ENCODE measurements at regions not wholly inside any gene's neighbourhood (a gene's known extent, or its start where the extent isn't known, plus 50 kb on each side); places are given as distances from the start of the nearest gene placed in this dataset.

DNA sequence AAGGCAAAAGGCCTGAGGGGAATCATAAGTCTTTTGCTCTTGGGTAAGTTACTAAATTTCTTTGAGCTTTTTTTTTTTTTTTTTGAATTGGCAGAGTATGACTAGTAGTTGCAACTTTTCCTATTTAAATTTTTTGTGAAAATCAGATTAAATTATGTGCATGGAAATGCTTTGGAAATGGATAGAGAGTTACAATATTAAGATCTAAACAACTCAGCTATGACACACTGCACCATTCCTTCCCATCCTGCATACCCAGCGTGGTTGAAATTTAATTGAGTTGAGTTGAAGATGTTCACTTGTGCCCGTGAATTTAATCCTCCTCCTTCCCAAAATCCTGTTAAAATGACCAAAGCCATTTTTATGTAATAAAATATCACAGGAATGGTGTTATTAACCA, 296.4 kb downstream of the ACTL7B start:
- no peak overlapping the region for H3K27ac ChIP-seq (ENCODE audit: extremely low read length, insufficient read depth, low read length)
- no TSS peak for BruUV-seq (replicated peaks)
- no peak overlapping the region for H2AFZ ChIP-seq (ENCODE audit: low read length)
- no peaks in the 10 kb centered on the region for H4K20me1 ChIP-seq (ENCODE audit: insufficient read depth, low read length)
- DNase-seq (ENCODE audit: low spot score) (no peak), FAIRE-seq (no peak), ATAC-seq (no peak)
- H3K4me3 ChIP-seq (replicated peaks in 1 of 3; ENCODE audit: insufficient read depth in 1 of 3, low read depth in 2 of 3, low read length in 3 of 3): no peak overlapping the region
- H3K79me2 ChIP-seq (ENCODE audit: insufficient read depth, low read length): no peaks in the 10 kb centered on the region
- WGBS (ENCODE audit: low lambda C conversion rate): 0% methylated on average over 2 of the region's 2 CpGs
- H3K4me1 ChIP-seq (ENCODE audit: insufficient read depth, low read length): no peaks in the 10 kb centered on the region
- in situ Hi-C loops (cut with HindIII; ENCODE audit: extremely low pct_ligation_motif_present, low pct_unique_long_range_greater_than_20kb): loop anchor here (25.0 kb wide), 2 partner anchors 1072 to 1147 kb away; partner anchors contain the start of gene KLF4
- H3K4me2 ChIP-seq (ENCODE audit: low read depth, low read length): no peak overlapping the region
- peaks cover 0 to 4% of the 10 kb centered on the region in 2 experiments; a peak in 2 of 5 replicates for H3K27me3 ChIP-seq (ENCODE audit: control insufficient read depth in 1 of 2, insufficient read depth in 2 of 2, low read length in 2 of 2)
- ChIA-PET POLR2A (no interaction called here), CTCF (ENCODE audit: low intra/inter-chr PET ratio, low total read pairs) (no interaction called here)
- no peak for TF ChIP-seq ZNF460 (CRISPR knock-in tag; IDR thresholded peaks at IDR 0.05; ENCODE audit: borderline replicate concordance)
- TF ChIP-seq RXRB (CRISPR knock-in tag; IDR thresholded peaks at IDR 0.05; ENCODE audit: borderline replicate concordance): no peak
- TF ChIP-seq, protein P1, sequence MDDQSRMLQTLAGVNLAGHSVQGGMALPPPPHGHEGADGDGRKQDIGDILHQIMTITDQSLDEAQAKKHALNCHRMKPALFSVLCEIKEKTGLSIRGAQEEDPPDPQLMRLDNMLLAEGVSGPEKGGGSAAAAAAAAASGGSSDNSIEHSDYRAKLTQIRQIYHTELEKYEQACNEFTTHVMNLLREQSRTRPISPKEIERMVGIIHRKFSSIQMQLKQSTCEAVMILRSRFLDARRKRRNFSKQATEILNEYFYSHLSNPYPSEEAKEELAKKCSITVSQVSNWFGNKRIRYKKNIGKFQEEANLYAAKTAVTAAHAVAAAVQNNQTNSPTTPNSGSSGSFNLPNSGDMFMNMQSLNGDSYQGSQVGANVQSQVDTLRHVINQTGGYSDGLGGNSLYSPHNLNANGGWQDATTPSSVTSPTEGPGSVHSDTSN (CRISPR knock-in tag; IDR thresholded peaks at IDR 0.05; ENCODE audit: borderline replicate concordance): no peak
- TF ChIP-seq ZNF414 (CRISPR knock-in tag; IDR thresholded peaks at IDR 0.05): no peak
- no peak for TF ChIP-seq XRCC5 (optimal IDR thresholded peaks at IDR 0.05; ENCODE audit: low read length)
- no peak for TF ChIP-seq SRF (IDR thresholded peaks at IDR 0.05; ENCODE audit: low read depth, low read length)
- no peak for TF ChIP-seq SMARCC2 (IDR thresholded peaks at IDR 0.05)
- no peak for TF ChIP-seq MTA3 (CRISPR knock-in tag; IDR thresholded peaks at IDR 0.05)
- TF ChIP-seq REXO4 (CRISPR knock-in tag; IDR thresholded peaks at IDR 0.05; ENCODE audit: borderline replicate concordance): no peak
- TF ChIP-seq, protein P2, sequence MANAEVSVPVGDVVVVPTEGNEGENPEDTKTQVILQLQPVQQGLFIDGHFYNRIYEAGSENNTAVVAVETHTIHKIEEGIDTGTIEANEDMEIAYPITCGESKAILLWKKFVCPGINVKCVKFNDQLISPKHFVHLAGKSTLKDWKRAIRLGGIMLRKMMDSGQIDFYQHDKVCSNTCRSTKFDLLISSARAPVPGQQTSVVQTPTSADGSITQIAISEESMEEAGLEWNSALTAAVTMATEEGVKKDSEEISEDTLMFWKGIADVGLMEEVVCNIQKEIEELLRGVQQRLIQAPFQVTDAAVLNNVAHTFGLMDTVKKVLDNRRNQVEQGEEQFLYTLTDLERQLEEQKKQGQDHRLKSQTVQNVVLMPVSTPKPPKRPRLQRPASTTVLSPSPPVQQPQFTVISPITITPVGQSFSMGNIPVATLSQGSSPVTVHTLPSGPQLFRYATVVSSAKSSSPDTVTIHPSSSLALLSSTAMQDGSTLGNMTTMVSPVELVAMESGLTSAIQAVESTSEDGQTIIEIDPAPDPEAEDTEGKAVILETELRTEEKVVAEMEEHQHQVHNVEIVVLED (CRISPR knock-in tag; IDR thresholded peaks at IDR 0.05; ENCODE audit: borderline replicate concordance): no peak
- TF ChIP-seq ZNF3 (CRISPR knock-in tag; IDR thresholded peaks at IDR 0.05): no peak
- TF ChIP-seq, protein P3, sequence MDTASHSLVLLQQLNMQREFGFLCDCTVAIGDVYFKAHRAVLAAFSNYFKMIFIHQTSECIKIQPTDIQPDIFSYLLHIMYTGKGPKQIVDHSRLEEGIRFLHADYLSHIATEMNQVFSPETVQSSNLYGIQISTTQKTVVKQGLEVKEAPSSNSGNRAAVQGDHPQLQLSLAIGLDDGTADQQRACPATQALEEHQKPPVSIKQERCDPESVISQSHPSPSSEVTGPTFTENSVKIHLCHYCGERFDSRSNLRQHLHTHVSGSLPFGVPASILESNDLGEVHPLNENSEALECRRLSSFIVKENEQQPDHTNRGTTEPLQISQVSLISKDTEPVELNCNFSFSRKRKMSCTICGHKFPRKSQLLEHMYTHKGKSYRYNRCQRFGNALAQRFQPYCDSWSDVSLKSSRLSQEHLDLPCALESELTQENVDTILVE (CRISPR knock-in tag; IDR thresholded peaks at IDR 0.05): no peak
- no peak for TF ChIP-seq ZNF781 (CRISPR knock-in tag; IDR thresholded peaks at IDR 0.05; ENCODE audit: borderline replicate concordance, not compliant biosample characterization)
- H3K9ac ChIP-seq (ENCODE audit: insufficient read depth, low read depth, low read length): no peak overlapping the region
- intact Hi-C loops (cut with micrococcal nuclease; ENCODE audit: unreplicated experiment): no loop called here
- H3K9me3 ChIP-seq (ENCODE audit: low read length): no peaks in the 10 kb centered on the region
- H3K36me3 ChIP-seq (replicated peaks in 1 of 2; ENCODE audit: control insufficient read depth in 1 of 2, insufficient read depth in 2 of 2, low read length in 2 of 2): no peaks in the 10 kb centered on the region

All from HepG2 (cell line).